ENCODE measurements at regions not wholly inside any gene's neighbourhood (a gene's known extent, or its start where the extent isn't known, plus 50 kb on each side); places are given as distances from the start of the nearest gene placed in this dataset.

DNA sequence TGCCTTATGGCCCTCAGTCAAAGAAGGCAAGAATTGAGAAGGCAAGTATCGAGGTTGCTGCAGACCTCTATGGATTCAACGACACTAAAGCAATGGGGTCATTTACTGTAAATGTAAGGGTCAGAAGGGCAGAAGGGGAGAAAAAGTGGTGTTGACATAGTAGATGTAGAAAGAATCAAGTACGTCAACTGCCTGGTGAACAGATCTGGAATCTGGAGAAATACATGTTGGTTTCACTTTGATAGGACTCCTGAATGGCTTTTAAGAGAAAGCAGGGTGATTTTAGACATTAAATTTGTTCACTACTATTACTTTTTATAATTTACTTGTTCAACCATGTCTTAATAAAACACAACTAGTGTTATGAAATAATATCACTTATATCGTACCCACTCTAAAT lies 81.3 kb upstream of the FSTL5 start:
- no peak for TF ChIP-seq POLR2AphosphoS5 (IDR thresholded peaks at IDR 0.05)
- TF ChIP-seq EP300 (IDR thresholded peaks at IDR 0.05), result no peak
- TF ChIP-seq, protein P1, sequence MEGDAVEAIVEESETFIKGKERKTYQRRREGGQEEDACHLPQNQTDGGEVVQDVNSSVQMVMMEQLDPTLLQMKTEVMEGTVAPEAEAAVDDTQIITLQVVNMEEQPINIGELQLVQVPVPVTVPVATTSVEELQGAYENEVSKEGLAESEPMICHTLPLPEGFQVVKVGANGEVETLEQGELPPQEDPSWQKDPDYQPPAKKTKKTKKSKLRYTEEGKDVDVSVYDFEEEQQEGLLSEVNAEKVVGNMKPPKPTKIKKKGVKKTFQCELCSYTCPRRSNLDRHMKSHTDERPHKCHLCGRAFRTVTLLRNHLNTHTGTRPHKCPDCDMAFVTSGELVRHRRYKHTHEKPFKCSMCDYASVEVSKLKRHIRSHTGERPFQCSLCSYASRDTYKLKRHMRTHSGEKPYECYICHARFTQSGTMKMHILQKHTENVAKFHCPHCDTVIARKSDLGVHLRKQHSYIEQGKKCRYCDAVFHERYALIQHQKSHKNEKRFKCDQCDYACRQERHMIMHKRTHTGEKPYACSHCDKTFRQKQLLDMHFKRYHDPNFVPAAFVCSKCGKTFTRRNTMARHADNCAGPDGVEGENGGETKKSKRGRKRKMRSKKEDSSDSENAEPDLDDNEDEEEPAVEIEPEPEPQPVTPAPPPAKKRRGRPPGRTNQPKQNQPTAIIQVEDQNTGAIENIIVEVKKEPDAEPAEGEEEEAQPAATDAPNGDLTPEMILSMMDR (IDR thresholded peaks at IDR 0.05), result no peak
